ENCODE measurements at regions not wholly inside any gene's neighbourhood (a gene's known extent, or its start where the extent isn't known, plus 50 kb on each side); places are given as distances from the start of the nearest gene placed in this dataset.

DNA sequence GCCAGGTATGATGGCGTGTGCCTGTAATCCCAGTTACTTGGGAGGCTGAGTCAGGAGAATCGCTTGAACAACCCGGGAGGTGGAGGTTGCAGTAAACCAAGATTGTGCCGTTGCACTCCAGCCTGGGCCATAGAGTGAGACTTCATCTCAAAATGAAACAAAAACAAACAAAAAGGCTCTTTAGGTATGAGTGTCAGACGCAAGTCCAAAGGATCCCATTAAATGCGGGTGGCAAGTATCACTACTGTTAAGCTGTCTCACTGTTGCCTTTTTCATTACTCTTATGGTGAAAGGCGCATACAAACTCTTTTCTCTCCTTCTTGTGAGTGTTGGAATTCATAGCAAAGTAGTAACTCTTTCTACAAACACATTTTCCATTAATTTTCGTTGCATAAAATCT lies 688.5 kb upstream of the CHD1 start:
- CTCF ChIA-PET (ENCODE audit: partially characterized antibody) = no interaction called here
- no peak overlapping the region for H2BK15ac ChIP-seq (ENCODE audit: low read length)
- no peak overlapping the region for H3K27ac ChIP-seq (ENCODE audit: low read depth, low read length)
- H3K79me1 ChIP-seq (ENCODE audit: low read depth, low read length) = no peaks in the 10 kb centered on the region
- no peak overlapping the region for H2BK120ac ChIP-seq (replicated peaks; ENCODE audit: low read depth, low read length)
- no peaks in the 10 kb centered on the region for H3K23me2 ChIP-seq (ENCODE audit: low read depth, low read length)
- no peak overlapping the region for H2BK20ac ChIP-seq (ENCODE audit: low read length)
- H3K4ac ChIP-seq (replicated peaks; ENCODE audit: insufficient read length, low read depth, low read length) = no peak overlapping the region
- no peak overlapping the region for H3K9ac ChIP-seq (replicated peaks in 1 of 4; ENCODE audit: extremely low read depth in 1 of 4, low read depth in 3 of 4, low read length in 3 of 4)
- no peak overlapping the region for H4K91ac ChIP-seq (replicated peaks; ENCODE audit: insufficient read length, low read length)
- no peak overlapping the region for H3K4me2 ChIP-seq (ENCODE audit: insufficient read depth in 1 of 2, low read depth in 2 of 2, low read length in 2 of 2)
- H2AFZ ChIP-seq (ENCODE audit: low read length) = no peak overlapping the region
- POLR2A ChIA-PET (ENCODE audit: partially characterized antibody) = no interaction called here
- H3K79me2 ChIP-seq (ENCODE audit: control insufficient read depth in 1 of 2, insufficient read depth in 2 of 2, low read length in 2 of 2) = no peaks in the 10 kb centered on the region
- no peaks in the 10 kb centered on the region for H4K20me1 ChIP-seq (replicated peaks in 1 of 2; ENCODE audit: control insufficient read depth in 1 of 2, insufficient read depth in 2 of 2, low read length in 2 of 2)
- H4K5ac ChIP-seq (ENCODE audit: insufficient read length, low read depth, low read length) = no peak overlapping the region
- no peak overlapping the region for H3K18ac ChIP-seq (ENCODE audit: extremely low read depth, low read length)
- no peaks in the 10 kb centered on the region for H3K36me3 ChIP-seq (ENCODE audit: control insufficient read depth in 2 of 4, insufficient read depth in 4 of 4, low read length in 3 of 4)
- DNase-seq (ENCODE audit: low read depth in 1 of 2, low spot score in 2 of 2) = no peak
- H3K14ac ChIP-seq (ENCODE audit: insufficient read length) = no peak overlapping the region
- no peak overlapping the region for H2BK5ac ChIP-seq (ENCODE audit: low read depth, low read length)
- no peak overlapping the region for H2AK5ac ChIP-seq (ENCODE audit: low read depth, low read length)
- H3K27me3 ChIP-seq (replicated peaks in 1 of 4; ENCODE audit: control insufficient read depth in 3 of 4, extremely low read depth in 1 of 4, insufficient read depth in 3 of 4, low read length in 3 of 4) = no peaks in the 10 kb centered on the region
- no peak overlapping the region for H3K56ac ChIP-seq (replicated peaks; ENCODE audit: insufficient read length, low read depth, low read length)
- peaks cover 0 to 3% (median 0%) of the 10 kb centered on the region in 4 experiments; a peak in 2 of 7 replicates for H3K4me1 ChIP-seq (replicated peaks in 1 of 4; ENCODE audit: control insufficient read depth in 3 of 4, insufficient read depth in 4 of 4, low read length in 3 of 4)
- no peak overlapping the region for H3K4me3 ChIP-seq (ENCODE audit: extremely low read depth in 1 of 4, insufficient read depth in 2 of 4, low read depth in 3 of 4, low read length in 4 of 4)
- H2BK12ac ChIP-seq (ENCODE audit: low read depth, low read length) = no peak overlapping the region
- WGBS, 2 experiments (ENCODE audit: extremely low coverage in 1 of 2, insufficient coverage in 1 of 2, insufficient read length in 1 of 2, insufficient replicate concordance in 2 of 2, low coverage in 1 of 2, low lambda C conversion rate in 2 of 2, missing lambda C conversion rate in 1 of 2) = 84% methylated on average over 8 of the region's 8 CpGs; no CpG with 5 or more reads in 1 of the 2 experiments
- no peak for FAIRE-seq
- H4K8ac ChIP-seq (ENCODE audit: extremely low read depth, insufficient read depth, low read length) = no peak overlapping the region
- no peak overlapping the region for H3K23ac ChIP-seq (ENCODE audit: insufficient read length)
- H3K9me3 ChIP-seq (ENCODE audit: insufficient read depth in 2 of 2, low read depth in 1 of 2, low read length in 1 of 2) = no peaks in the 10 kb centered on the region
- TF ChIP-seq FOSL1 (IDR thresholded peaks at IDR 0.05; ENCODE audit: insufficient read depth, low read depth, low read length) = no peak
- no peak for TF ChIP-seq BRCA1 (IDR thresholded peaks at IDR 0.05; ENCODE audit: low read depth, low read length)
- no peak for TF ChIP-seq RBBP5 (IDR thresholded peaks at IDR 0.05; ENCODE audit: borderline replicate concordance, low read depth, low read length)
- TF ChIP-seq YY1 (IDR thresholded peaks at IDR 0.05; ENCODE audit: low read depth, low read length) = no peak
- no peak for TF ChIP-seq ZNF274 (IDR thresholded peaks at IDR 0.05; ENCODE audit: borderline replicate concordance, extremely low read depth, low read length)
- TF ChIP-seq KDM5A (IDR thresholded peaks at IDR 0.05; ENCODE audit: low read length) = no peak
- TF ChIP-seq NANOG (IDR thresholded peaks at IDR 0.05; ENCODE audit: insufficient read depth, low read depth, low read length, poor library complexity, severe bottlenecking) = no peak
- TF ChIP-seq POLR2AphosphoS5 (IDR thresholded peaks at IDR 0.05; ENCODE audit: low read depth, low read length) = no peak
- no peak for TF ChIP-seq SP2 (IDR thresholded peaks at IDR 0.05; ENCODE audit: low read length)
- no peak for TF ChIP-seq GTF2F1 (IDR thresholded peaks at IDR 0.05; ENCODE audit: borderline replicate concordance, low read depth, low read length)
- no peak for TF ChIP-seq MAFK (IDR thresholded peaks at IDR 0.05; ENCODE audit: low read depth, low read length)
- TF ChIP-seq CHD1 (IDR thresholded peaks at IDR 0.05; ENCODE audit: low read depth, low read length) = no peak
- no peak for TF ChIP-seq CTBP2 (IDR thresholded peaks at IDR 0.05; ENCODE audit: borderline replicate concordance, insufficient read depth, insufficient read length, low read length)
- TF ChIP-seq TAF7 (optimal IDR thresholded peaks at IDR 0.05; ENCODE audit: borderline replicate concordance, low read depth, low read length) = no peak

Measured in H1 (cell line).